Chondrocyte (in vitro differentiated cells): ENCODE measurements at regions not wholly inside any gene's neighbourhood (a gene's known extent, or its start where the extent isn't known, plus 50 kb on each side); places are given as distances from the start of the nearest gene placed in this dataset.

Experiments used
- DNase-seq: peaks from one replicate; pipeline ENCODE4 v3.0.0; 2021; ENCODE audit warnings: mixed read lengths, low spot score
- H3K27ac Mint-ChIP-seq: one replicate; pipeline ENCODE4 v1.8.0; 2021; ENCODE audit warnings: mild to moderate bottlenecking, moderate library complexity, mixed read lengths; ENCODE audit not compliant: unreplicated experiment
- H3K27me3 Mint-ChIP-seq: 2 replicates; pipeline ENCODE4 v1.8.0; 2021; ENCODE audit warnings: low read depth, mixed read lengths
- H3K36me3 Mint-ChIP-seq: 2 replicates; pipeline ENCODE4 v1.8.0; 2021; ENCODE audit warnings: low read depth, mixed read lengths
- H3K4me1 Mint-ChIP-seq: 2 replicates; pipeline ENCODE4 v1.8.0; 2021; ENCODE audit warnings: low read depth, mild to moderate bottlenecking, mixed read lengths
- H3K4me3 Mint-ChIP-seq: one replicate; pipeline ENCODE4 v1.8.0; 2021; ENCODE audit warnings: mild to moderate bottlenecking, moderate library complexity, mixed read lengths; ENCODE audit not compliant: unreplicated experiment
- H3K9me3 Mint-ChIP-seq: 2 replicates; pipeline ENCODE4 v1.8.0; 2021; ENCODE audit warnings: low read depth, mixed read lengths
- TF ChIP-seq, protein P1 (sequence below): fragments of 200-600 bp; sonication (generic); IDR thresholded peaks from 2 replicates; pipeline ENCODE4 v1.5.0; 2021; ENCODE audit warnings: antibody characterized with exemption, mild to moderate bottlenecking, moderate library complexity

DNA sequence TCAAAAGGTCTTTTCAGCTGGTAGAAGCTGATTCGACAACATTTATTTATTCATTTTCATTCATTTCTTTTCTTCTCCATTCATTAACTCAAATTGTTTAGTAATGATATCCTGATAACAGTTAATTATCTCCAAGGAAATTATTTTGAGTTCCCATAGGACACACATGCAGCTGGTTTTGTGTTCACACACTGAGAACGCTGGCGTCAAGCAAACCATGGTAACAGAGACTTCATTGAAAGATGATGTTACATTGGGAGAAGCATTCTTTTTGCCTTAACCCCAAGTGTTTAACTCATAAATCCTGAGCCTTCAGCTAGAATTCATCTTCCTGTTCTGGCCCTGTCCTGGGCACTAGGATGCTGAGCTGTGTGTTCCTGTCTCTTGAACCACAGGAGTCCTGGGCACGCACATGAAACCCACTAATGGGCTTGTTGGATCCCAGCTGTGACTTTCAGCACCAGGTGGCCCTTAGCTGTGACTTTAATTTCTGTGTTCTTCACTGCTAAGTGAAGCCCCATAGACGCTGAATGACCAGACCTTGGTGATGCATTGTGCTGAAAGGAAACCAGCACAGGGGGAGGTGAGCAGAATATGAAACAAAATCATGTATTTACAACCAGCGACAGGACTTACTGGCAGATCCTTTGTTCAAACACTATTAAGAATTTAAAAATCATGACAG lies 121.5 kb upstream of the PRSS58 start:
- TF ChIP-seq, protein P1, sequence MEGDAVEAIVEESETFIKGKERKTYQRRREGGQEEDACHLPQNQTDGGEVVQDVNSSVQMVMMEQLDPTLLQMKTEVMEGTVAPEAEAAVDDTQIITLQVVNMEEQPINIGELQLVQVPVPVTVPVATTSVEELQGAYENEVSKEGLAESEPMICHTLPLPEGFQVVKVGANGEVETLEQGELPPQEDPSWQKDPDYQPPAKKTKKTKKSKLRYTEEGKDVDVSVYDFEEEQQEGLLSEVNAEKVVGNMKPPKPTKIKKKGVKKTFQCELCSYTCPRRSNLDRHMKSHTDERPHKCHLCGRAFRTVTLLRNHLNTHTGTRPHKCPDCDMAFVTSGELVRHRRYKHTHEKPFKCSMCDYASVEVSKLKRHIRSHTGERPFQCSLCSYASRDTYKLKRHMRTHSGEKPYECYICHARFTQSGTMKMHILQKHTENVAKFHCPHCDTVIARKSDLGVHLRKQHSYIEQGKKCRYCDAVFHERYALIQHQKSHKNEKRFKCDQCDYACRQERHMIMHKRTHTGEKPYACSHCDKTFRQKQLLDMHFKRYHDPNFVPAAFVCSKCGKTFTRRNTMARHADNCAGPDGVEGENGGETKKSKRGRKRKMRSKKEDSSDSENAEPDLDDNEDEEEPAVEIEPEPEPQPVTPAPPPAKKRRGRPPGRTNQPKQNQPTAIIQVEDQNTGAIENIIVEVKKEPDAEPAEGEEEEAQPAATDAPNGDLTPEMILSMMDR = no peak
- no peaks in the 10 kb centered on the region for H3K27me3 Mint-ChIP-seq
- no peak overlapping the region for H3K27ac Mint-ChIP-seq
- peaks cover 11% of the 10 kb centered on the region for H3K4me1 Mint-ChIP-seq
- peaks cover 2% of the 10 kb centered on the region for H3K9me3 Mint-ChIP-seq
- H3K4me3 Mint-ChIP-seq = no peak overlapping the region
- no peak for DNase-seq
- no peaks in the 10 kb centered on the region for H3K36me3 Mint-ChIP-seq

DNA sequence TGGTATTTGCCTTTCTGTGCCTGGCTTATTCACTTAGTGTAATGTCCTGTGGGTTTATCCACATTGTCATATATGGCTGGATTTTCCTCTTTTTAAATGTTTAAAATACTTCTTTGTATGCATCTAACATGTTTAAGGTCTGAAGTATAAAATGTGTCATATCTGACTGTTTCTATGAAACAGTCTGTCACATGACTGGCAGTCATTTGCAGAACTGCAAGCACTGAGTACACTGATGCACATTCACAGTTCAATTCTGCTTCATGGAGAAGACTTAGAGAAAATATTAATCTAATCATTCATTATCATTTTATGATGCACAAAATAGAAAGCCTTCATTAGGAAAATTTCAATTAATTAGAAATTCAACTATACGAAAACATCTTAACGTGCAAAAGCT lies 119.7 kb upstream of the PRSS58 start:
- H3K4me1 Mint-ChIP-seq = peaks cover 26% of the 10 kb centered on the region
- no peaks in the 10 kb centered on the region for H3K27me3 Mint-ChIP-seq
- H3K27ac Mint-ChIP-seq = no peak overlapping the region
- TF ChIP-seq, protein P1 = no peak
- H3K36me3 Mint-ChIP-seq = no peaks in the 10 kb centered on the region
- peaks cover 2% of the 10 kb centered on the region for H3K9me3 Mint-ChIP-seq
- no peak for DNase-seq
- H3K4me3 Mint-ChIP-seq = no peak overlapping the region

DNA sequence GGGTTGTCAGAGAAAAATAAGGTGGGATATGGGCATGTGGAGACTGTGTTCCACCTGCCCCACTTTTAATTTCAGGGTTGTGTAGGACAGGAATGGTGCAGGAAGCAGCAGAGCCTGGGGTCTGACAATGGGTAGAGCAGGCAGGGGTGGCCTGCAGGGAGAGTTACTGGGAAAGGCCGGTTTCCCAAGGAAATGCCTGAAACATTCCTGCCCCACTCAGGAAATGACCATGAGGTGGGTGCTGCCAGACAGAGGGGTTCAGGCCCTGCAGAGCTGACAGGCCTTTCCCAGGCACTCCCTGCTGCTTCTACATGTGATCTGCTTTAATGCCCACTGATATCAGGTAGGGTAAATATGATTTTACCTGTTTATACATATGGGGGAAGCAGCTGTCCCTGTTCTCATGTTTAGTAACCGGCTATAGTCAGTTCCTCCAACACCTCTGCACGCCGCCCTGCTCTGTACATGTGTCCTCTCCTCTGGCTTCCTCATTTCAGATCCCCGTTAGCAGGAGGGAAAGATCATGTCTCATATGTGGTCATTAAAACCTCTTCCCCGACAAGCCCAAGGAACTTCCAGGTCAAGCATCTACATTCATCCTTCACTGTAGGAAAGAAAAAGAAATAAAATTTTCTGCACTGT lies 118.6 kb upstream of the PRSS58 start:
- H3K4me1 Mint-ChIP-seq = peaks cover 26% of the 10 kb centered on the region
- H3K4me3 Mint-ChIP-seq = no peak overlapping the region
- H3K27me3 Mint-ChIP-seq = no peaks in the 10 kb centered on the region
- peaks cover 2% of the 10 kb centered on the region for H3K9me3 Mint-ChIP-seq
- no peak for DNase-seq
- no peaks in the 10 kb centered on the region for H3K36me3 Mint-ChIP-seq
- no peak overlapping the region for H3K27ac Mint-ChIP-seq
- TF ChIP-seq, protein P1 = no peak

DNA sequence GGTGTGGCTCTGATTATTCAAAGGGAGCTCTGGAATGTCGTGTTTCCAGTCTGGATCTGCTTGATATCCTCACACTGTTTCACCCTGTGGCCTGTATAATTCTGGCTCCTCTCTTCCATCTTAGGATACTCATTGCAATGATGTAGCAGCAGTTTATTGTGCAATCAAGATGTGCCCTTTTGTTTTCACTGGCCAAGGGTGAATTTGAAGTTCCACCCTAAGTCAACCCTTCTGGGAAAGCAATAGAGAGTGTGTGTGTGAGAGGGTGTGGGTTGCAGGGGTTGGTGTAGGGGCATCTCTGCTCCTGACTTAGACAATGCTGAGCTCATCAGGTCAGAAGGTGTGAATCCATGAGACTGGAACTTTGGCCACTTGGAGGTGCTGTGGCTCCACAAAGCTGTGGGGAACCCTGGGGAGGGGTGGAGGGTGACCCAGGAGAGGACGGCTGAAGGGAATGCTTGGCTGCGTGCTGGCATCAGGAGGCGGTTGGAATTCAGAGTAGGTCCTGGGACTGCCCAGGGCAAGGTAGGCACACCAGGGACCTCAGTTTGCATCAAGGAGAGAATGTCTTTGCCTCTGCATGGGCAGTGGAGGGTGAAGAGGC lies 118.0 kb upstream of the PRSS58 start:
- Mint-ChIP-seq H3K9me3 (peaks cover 2% of the 10 kb centered on the region), H3K27ac (no peak overlapping the region), H3K4me1 (peaks cover 26% of the 10 kb centered on the region), H3K4me3 (no peak overlapping the region), H3K36me3 (no peaks in the 10 kb centered on the region), H3K27me3 (no peaks in the 10 kb centered on the region)
- DNase-seq = no peak
- TF ChIP-seq, protein P1 = peak; percentile 37

DNA sequence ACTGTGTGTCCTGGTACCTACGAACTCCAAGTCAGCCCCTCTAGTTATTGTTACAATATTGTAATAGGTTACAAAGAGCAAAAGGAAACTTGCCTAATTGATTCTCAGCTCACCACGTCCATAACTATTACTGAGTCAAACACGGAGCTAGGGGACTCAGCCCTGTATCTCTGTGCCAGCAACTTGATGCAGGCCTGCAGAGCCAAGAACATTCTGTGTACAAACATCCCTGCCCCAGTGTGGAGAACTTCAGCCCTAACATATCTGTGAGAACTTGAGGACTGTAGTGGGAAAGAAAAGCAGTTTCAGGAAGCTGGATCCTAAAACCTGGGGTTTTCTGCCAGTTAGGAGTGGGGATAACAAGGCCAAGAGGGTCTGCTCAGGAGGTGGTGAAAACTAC lies 114.9 kb upstream of the PRSS58 start:
- H3K4me1 Mint-ChIP-seq = peaks cover 26% of the 10 kb centered on the region
- H3K27ac Mint-ChIP-seq = no peak overlapping the region
- TF ChIP-seq, protein P1 = no peak
- H3K9me3 Mint-ChIP-seq = peaks cover 14% of the 10 kb centered on the region
- no peaks in the 10 kb centered on the region for H3K27me3 Mint-ChIP-seq
- DNase-seq = no peak
- H3K36me3 Mint-ChIP-seq = peaks cover 6% of the 10 kb centered on the region
- no peak overlapping the region for H3K4me3 Mint-ChIP-seq
